Progenitor cell of endocrine pancreas (in vitro differentiated cells): ENCODE measurements at regions not wholly inside any gene's neighbourhood (a gene's known extent, or its start where the extent isn't known, plus 50 kb on each side); places are given as distances from the start of the nearest gene placed in this dataset.

ENCODE experiments used
- DNase-seq: peaks from one replicate; pipeline ENCODE4 v3.0.0; 2021; ENCODE audit warnings: low spot score; ENCODE audit not compliant: unreplicated experiment
- H3K27ac Mint-ChIP-seq: 2 replicates; pipeline ENCODE4 v1.8.0; 2021; ENCODE audit warnings: mild to moderate bottlenecking, moderate library complexity, mixed read lengths
- H3K27me3 Mint-ChIP-seq: 2 replicates; pipeline ENCODE4 v1.8.0; 2021; ENCODE audit warnings: mixed read lengths
- H3K36me3 Mint-ChIP-seq: 2 replicates; pipeline ENCODE4 v1.8.0; 2022; ENCODE audit warnings: mixed read lengths; ENCODE audit not compliant: insufficient read depth
- H3K4me1 Mint-ChIP-seq: 2 replicates; pipeline ENCODE4 v1.8.0; 2021; ENCODE audit warnings: low read depth, mixed read lengths
- H3K4me3 Mint-ChIP-seq: 2 replicates; pipeline ENCODE4 v1.8.0; 2021; ENCODE audit warnings: low read depth, mild to moderate bottlenecking, moderate library complexity, mixed read lengths
- H3K9me3 Mint-ChIP-seq: 2 replicates; pipeline ENCODE4 v1.8.0; 2021; ENCODE audit warnings: low read depth, mixed read lengths
- CTCF ChIP-seq: fragments of 200-600 bp; sonication (generic); IDR thresholded peaks from one replicate; pipeline ENCODE4 v1.5.0; 2021; ENCODE audit warnings: antibody characterized with exemption, mild to moderate bottlenecking; ENCODE audit not compliant: unreplicated experiment

- H3K27ac Mint-ChIP-seq, result no peak overlapping the region
- peaks cover 3% of the 10 kb centered on the region for H3K36me3 Mint-ChIP-seq
- H3K4me1 Mint-ChIP-seq, result no peaks in the 10 kb centered on the region
- peaks cover 8% of the 10 kb centered on the region for H3K9me3 Mint-ChIP-seq
- no peak for TF ChIP-seq CTCF
- H3K27me3 Mint-ChIP-seq, result no peaks in the 10 kb centered on the region
- DNase-seq, result no peak
- H3K4me3 Mint-ChIP-seq, result no peak overlapping the region
Measured at GRCh38 chr16:72615856-72616255, 432.1 kb downstream of the ZFHX3 start.

DNA sequence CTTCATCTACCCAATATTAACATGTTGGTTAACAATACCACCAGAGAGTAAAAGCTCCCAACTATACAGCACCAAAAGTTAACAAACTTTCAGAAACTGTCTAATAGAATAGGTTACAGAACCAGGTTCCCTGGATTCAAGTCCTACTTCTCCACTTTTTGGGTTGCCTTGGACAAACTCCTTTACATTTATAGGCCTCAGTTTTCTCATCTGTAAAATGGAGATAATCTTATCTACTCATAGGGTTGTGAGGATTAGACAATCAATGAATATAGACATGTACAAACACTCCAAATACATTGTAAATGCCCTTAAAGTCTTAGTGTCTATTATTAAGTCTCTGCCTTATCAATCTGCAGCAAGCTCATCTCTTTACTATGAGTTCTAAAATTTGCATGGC lies 435.2 kb downstream of the ZFHX3 start:
- H3K4me1 Mint-ChIP-seq, result no peaks in the 10 kb centered on the region
- no peaks in the 10 kb centered on the region for H3K27me3 Mint-ChIP-seq
- peaks cover 8% of the 10 kb centered on the region for H3K9me3 Mint-ChIP-seq
- no peak overlapping the region for H3K4me3 Mint-ChIP-seq
- H3K27ac Mint-ChIP-seq, result no peak overlapping the region
- H3K36me3 Mint-ChIP-seq, result peaks cover 2% of the 10 kb centered on the region
- no peak for TF ChIP-seq CTCF
- no peak for DNase-seq

- peaks cover 7% of the 10 kb centered on the region for H3K9me3 Mint-ChIP-seq
- DNase-seq, result no peak
Measured at GRCh38 chr16:72612256-72612655, 435.7 kb downstream of the ZFHX3 start.

DNA sequence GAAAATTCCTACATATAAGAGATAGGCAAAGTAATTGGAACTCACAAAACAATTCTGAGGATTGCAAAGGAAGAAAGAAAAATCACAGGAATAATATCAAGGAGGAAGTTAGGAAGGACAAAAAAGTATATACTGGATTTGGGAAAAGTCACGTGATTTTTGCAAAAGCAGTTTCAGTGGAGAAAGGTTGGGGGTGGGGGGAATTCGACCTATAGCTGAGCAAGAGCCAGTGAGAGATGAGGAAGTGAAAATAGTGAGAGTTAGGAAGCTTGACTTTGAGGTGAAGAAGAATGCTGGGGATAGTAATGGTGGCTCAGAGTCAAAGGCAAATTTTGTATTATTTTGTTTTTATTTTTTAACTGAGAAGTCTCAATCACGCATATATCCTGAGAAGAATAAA lies 438.0 kb upstream of the PMFBP1 start:
- H3K27ac Mint-ChIP-seq, result no peak overlapping the region
- H3K36me3 Mint-ChIP-seq, result peaks cover 1% of the 10 kb centered on the region
- no peak for DNase-seq

More at GRCh38 chr16:72612256-72612655, 435.7 kb downstream of the ZFHX3 start:
- Mint-ChIP-seq H3K36me3 (peaks cover 2% of the 10 kb centered on the region), H3K27ac (no peak overlapping the region), H3K4me3 (no peak overlapping the region), H3K4me1 (no peaks in the 10 kb centered on the region), H3K27me3 (no peaks in the 10 kb centered on the region)
- TF ChIP-seq CTCF, result no peak

GRCh38 chr16:72609066-72609465 lies 437.1 kb upstream of the PMFBP1 start:
- no peak for DNase-seq
- Mint-ChIP-seq H3K27ac (no peak overlapping the region), H3K36me3 (peaks cover 3% of the 10 kb centered on the region), H3K4me3 (no peak overlapping the region), H3K9me3 (peaks cover 2% of the 10 kb centered on the region), H3K4me1 (peaks cover 1% of the 10 kb centered on the region), H3K27me3 (no peaks in the 10 kb centered on the region)
- TF ChIP-seq CTCF, result no peak

More for the DNA sequence above, 438.0 kb upstream of the PMFBP1 start:
- Mint-ChIP-seq H3K4me3 (no peak overlapping the region), H3K27me3 (no peaks in the 10 kb centered on the region), H3K9me3 (peaks cover under 1% of the 10 kb centered on the region), H3K4me1 (no peaks in the 10 kb centered on the region)
- TF ChIP-seq CTCF, result no peak
